ENCODE measurements at regions not wholly inside any gene's neighbourhood (a gene's known extent, or its start where the extent isn't known, plus 50 kb on each side); places are given as distances from the start of the nearest gene placed in this dataset.

DNA sequence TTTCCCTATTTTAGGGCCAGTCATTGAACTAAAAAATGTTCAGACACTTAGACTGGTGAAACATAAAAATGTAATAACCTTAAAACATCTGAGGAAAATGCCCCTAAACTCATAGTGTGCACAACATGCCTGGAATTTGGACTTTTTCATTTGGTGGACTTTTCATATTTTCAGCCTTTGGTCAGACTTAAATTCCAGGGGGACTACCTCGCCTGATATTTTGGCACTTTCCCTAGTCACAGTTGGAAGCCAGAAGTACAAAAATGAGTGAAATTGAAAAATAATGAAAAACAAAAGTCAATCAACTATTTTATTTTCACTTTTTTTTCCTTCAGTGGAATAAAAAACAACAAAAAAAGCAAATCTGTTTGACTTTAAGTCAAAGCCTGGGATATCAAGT is 256.2 kb downstream of the ACTL7B start:
- no peak for TF ChIP-seq POLR2AphosphoS5 (IDR thresholded peaks at IDR 0.05; ENCODE audit: low read depth, low read length)
- TF ChIP-seq, protein P1, sequence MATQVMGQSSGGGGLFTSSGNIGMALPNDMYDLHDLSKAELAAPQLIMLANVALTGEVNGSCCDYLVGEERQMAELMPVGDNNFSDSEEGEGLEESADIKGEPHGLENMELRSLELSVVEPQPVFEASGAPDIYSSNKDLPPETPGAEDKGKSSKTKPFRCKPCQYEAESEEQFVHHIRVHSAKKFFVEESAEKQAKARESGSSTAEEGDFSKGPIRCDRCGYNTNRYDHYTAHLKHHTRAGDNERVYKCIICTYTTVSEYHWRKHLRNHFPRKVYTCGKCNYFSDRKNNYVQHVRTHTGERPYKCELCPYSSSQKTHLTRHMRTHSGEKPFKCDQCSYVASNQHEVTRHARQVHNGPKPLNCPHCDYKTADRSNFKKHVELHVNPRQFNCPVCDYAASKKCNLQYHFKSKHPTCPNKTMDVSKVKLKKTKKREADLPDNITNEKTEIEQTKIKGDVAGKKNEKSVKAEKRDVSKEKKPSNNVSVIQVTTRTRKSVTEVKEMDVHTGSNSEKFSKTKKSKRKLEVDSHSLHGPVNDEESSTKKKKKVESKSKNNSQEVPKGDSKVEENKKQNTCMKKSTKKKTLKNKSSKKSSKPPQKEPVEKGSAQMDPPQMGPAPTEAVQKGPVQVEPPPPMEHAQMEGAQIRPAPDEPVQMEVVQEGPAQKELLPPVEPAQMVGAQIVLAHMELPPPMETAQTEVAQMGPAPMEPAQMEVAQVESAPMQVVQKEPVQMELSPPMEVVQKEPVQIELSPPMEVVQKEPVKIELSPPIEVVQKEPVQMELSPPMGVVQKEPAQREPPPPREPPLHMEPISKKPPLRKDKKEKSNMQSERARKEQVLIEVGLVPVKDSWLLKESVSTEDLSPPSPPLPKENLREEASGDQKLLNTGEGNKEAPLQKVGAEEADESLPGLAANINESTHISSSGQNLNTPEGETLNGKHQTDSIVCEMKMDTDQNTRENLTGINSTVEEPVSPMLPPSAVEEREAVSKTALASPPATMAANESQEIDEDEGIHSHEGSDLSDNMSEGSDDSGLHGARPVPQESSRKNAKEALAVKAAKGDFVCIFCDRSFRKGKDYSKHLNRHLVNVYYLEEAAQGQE (IDR thresholded peaks at IDR 0.05; ENCODE audit: low read depth) = no peak
- TF ChIP-seq, protein P2, sequence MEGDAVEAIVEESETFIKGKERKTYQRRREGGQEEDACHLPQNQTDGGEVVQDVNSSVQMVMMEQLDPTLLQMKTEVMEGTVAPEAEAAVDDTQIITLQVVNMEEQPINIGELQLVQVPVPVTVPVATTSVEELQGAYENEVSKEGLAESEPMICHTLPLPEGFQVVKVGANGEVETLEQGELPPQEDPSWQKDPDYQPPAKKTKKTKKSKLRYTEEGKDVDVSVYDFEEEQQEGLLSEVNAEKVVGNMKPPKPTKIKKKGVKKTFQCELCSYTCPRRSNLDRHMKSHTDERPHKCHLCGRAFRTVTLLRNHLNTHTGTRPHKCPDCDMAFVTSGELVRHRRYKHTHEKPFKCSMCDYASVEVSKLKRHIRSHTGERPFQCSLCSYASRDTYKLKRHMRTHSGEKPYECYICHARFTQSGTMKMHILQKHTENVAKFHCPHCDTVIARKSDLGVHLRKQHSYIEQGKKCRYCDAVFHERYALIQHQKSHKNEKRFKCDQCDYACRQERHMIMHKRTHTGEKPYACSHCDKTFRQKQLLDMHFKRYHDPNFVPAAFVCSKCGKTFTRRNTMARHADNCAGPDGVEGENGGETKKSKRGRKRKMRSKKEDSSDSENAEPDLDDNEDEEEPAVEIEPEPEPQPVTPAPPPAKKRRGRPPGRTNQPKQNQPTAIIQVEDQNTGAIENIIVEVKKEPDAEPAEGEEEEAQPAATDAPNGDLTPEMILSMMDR (IDR thresholded peaks at IDR 0.05 in 2 of 3, conservative IDR thresholded peaks at IDR 0.05 in 1 of 3; ENCODE audit: borderline replicate concordance in 1 of 3, insufficient read depth in 1 of 3, low read depth in 2 of 3, low read length in 2 of 3) = no peak
- no peak for TF ChIP-seq POLR2A (IDR thresholded peaks at IDR 0.05; ENCODE audit: borderline replicate concordance, extremely low read depth, insufficient read depth, insufficient read length)
- no peak for TF ChIP-seq EZH2 (IDR thresholded peaks at IDR 0.05)
- TF ChIP-seq YY1 (IDR thresholded peaks at IDR 0.05; ENCODE audit: extremely low read depth, insufficient replicate concordance, low read depth, low read length) = no peak
- no peak for TF ChIP-seq JUND (IDR thresholded peaks at IDR 0.05)
- TF ChIP-seq, protein P3, sequence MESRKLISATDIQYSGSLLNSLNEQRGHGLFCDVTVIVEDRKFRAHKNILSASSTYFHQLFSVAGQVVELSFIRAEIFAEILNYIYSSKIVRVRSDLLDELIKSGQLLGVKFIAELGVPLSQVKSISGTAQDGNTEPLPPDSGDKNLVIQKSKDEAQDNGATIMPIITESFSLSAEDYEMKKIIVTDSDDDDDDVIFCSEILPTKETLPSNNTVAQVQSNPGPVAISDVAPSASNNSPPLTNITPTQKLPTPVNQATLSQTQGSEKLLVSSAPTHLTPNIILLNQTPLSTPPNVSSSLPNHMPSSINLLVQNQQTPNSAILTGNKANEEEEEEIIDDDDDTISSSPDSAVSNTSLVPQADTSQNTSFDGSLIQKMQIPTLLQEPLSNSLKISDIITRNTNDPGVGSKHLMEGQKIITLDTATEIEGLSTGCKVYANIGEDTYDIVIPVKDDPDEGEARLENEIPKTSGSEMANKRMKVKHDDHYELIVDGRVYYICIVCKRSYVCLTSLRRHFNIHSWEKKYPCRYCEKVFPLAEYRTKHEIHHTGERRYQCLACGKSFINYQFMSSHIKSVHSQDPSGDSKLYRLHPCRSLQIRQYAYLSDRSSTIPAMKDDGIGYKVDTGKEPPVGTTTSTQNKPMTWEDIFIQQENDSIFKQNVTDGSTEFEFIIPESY (IDR thresholded peaks at IDR 0.05; ENCODE audit: extremely low read depth, insufficient replicate concordance, low read length) = no peak
- no peak for TF ChIP-seq ZNF274 (IDR thresholded peaks at IDR 0.05; ENCODE audit: low read depth, low read length)
- TF ChIP-seq, protein P4, sequence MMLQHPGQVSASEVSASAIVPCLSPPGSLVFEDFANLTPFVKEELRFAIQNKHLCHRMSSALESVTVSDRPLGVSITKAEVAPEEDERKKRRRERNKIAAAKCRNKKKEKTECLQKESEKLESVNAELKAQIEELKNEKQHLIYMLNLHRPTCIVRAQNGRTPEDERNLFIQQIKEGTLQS (IDR thresholded peaks at IDR 0.05) = no peak
- TF ChIP-seq, protein P5, sequence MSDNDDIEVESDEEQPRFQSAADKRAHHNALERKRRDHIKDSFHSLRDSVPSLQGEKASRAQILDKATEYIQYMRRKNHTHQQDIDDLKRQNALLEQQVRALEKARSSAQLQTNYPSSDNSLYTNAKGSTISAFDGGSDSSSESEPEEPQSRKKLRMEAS (IDR thresholded peaks at IDR 0.05) = no peak
- no peak for TF ChIP-seq SIN3A (IDR thresholded peaks at IDR 0.05; ENCODE audit: low read depth)
- no peak for TF ChIP-seq CEBPB (IDR thresholded peaks at IDR 0.05; ENCODE audit: low read depth)

All from HCT116 (cell line).